PFSK-1 (cell line): ENCODE measurements at regions not wholly inside any gene's neighbourhood (a gene's known extent, or its start where the extent isn't known, plus 50 kb on each side); places are given as distances from the start of the nearest gene placed in this dataset.

Source experiments
- FOXP2 ChIP-seq: optimal IDR thresholded peaks from 2 replicates; pipeline ENCODE3; 2011; ENCODE audit warnings: borderline replicate concordance, control low read depth, inconsistent platforms; ENCODE audit not compliant: insufficient read depth; ENCODE audit errors: extremely low read length, extremely low read depth
- POLR2AphosphoS5 ChIP-seq: IDR thresholded peaks from 2 replicates; pipeline ENCODE4 v1.6.1; 2012; ENCODE audit warnings: low read depth, mild to moderate bottlenecking, control low read depth, low read length, moderate library complexity
- REST ChIP-seq, 2 experiments: IDR thresholded peaks; 2 replicates each; pipeline versions ENCODE4 v1.6.1 to v1.8.0; 2011 to 2012; ENCODE audit warnings: low read depth in 2 of 2, low read length in 2 of 2, control low read depth in 1 of 2, inconsistent platforms in 1 of 2, mild to moderate bottlenecking in 1 of 2, moderate library complexity in 1 of 2; ENCODE audit not compliant: insufficient read depth in 1 of 2
- SIN3A ChIP-seq: IDR thresholded peaks from 2 replicates; pipeline ENCODE4 v1.6.1; 2012; ENCODE audit warnings: mild to moderate bottlenecking, low read length, moderate library complexity, borderline replicate concordance; ENCODE audit not compliant: insufficient read depth
- TAF1 ChIP-seq: IDR thresholded peaks from 2 replicates; pipeline ENCODE4 v1.6.1; 2012; ENCODE audit warnings: low read length, control low read depth, borderline replicate concordance; ENCODE audit not compliant: insufficient read depth

GRCh38 chr3:56956906-56957305 is 103.6 kb upstream of the SPATA12 start:
- TF ChIP-seq SIN3A, result no peak
- TF ChIP-seq REST (IDR thresholded peaks at IDR 0.05; ENCODE audit: insufficient read depth in 1 of 2, low read depth in 2 of 2, low read length in 2 of 2), result no peak
- TF ChIP-seq TAF1, result no peak
- no peak for TF ChIP-seq POLR2AphosphoS5
- TF ChIP-seq FOXP2, result no peak

- TF ChIP-seq FOXP2 (no peak), TAF1 (no peak), POLR2AphosphoS5 (no peak), REST (IDR thresholded peaks at IDR 0.05; ENCODE audit: insufficient read depth in 1 of 2, low read depth in 2 of 2, low read length in 2 of 2) (no peak), SIN3A (no peak)
These were observed 104.9 kb upstream of the SPATA12 start for GRCh38 chr3:56955492-56956111.

- no peak for TF ChIP-seq REST (IDR thresholded peaks at IDR 0.05; ENCODE audit: insufficient read depth in 1 of 2, low read depth in 2 of 2, low read length in 2 of 2)
These were observed 106.3 kb upstream of the SPATA12 start for GRCh38 chr3:56954125-56954524.

- no peak for TF ChIP-seq TAF1
These were observed 107.6 kb upstream of the SPATA12 start for GRCh38 chr3:56952846-56953245.

GRCh38 chr3:56952061-56952460 is 108.4 kb upstream of the SPATA12 start:
- TF ChIP-seq FOXP2, result no peak
- no peak for TF ChIP-seq REST (IDR thresholded peaks at IDR 0.05; ENCODE audit: insufficient read depth in 1 of 2, low read depth in 2 of 2, low read length in 2 of 2)
- TF ChIP-seq POLR2AphosphoS5, result no peak
- TF ChIP-seq TAF1, result no peak
